Activated effector memory CD4-positive, alpha-beta T cell treated with anti-CD3 and anti-CD28 coated beads, Interleukin-2, amount 50 U/mL, for 16 hours (primary cell): ENCODE measurements at regions not wholly inside any gene's neighbourhood (a gene's known extent, or its start where the extent isn't known, plus 50 kb on each side); places are given as distances from the start of the nearest gene placed in this dataset.

Source experiments
- DNase-seq: peaks from one replicate; pipeline ENCODE4 v3.0.0-alpha.2; 2020

DNA sequence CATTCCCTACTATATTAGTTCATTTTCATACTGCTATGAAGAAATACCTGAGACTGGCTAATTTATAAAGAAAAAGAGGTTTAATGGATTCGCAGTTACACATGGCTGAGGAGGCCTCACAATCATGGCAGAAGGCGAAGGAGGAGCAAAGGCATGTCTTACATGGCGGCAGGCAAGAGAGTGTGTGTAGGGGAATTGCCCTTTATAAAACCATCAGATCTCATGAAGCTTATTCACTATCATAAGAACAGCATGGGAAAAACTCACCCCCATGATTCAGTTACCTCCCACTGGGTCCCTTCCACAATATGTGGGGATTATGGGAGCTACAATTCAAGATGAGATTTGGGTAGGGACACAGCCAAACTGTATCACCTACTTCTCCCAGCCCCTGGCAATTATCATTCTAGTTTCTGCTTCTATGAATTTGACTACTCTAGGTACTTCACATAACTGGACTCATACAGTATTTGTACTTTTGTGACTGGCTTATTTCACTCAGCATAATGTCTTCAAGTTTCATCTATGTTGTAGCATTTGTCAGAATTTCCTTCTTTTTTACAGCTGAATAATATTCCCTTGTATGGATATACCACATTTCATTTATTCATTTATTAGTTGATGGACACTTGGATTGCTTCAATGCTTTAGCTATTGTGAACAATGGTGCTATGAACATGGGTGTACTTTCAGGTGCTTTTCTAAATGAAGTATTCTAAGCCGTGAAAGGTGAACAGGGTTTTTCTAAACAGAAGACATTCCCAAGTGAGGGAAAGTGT is 219.5 kb upstream of the NUDT4 start:
- no peak for DNase-seq

DNA sequence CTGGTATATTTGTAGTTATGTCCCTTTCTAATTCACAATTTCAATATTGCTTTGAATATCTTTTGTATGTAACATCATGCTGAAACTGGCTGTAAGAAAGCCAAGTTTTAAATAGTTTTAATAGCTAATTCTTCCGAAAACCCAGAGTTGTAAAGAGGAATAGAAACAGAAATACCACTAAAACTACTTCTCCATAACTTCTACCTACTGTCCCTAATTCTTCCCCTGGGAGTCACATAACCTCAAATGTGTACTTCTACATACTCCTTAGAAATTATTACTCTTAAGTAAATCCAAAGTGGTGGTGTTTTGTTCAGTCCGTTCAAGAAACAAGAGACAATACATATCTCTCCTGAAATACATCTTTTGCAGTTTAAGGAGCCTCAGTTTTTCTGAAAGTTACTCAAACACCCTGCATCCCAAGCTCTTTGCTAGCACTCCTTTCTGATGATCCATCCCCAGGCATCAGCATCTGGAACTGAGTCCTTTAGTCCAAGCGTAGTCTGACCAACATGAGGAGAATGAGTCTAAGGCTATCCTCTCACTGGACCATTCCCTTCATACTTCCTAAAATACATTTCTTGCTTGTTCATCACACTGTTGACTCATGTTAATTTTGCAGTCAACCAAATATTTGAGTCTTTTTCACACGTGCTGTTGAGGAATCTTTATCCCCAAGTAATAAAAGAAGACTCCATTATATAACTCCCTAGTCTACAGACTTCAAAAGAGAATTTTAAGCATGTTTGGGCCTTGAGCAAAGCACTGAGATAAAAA is 214.3 kb upstream of the NUDT4 start:
- DNase-seq, result no peak

DNA sequence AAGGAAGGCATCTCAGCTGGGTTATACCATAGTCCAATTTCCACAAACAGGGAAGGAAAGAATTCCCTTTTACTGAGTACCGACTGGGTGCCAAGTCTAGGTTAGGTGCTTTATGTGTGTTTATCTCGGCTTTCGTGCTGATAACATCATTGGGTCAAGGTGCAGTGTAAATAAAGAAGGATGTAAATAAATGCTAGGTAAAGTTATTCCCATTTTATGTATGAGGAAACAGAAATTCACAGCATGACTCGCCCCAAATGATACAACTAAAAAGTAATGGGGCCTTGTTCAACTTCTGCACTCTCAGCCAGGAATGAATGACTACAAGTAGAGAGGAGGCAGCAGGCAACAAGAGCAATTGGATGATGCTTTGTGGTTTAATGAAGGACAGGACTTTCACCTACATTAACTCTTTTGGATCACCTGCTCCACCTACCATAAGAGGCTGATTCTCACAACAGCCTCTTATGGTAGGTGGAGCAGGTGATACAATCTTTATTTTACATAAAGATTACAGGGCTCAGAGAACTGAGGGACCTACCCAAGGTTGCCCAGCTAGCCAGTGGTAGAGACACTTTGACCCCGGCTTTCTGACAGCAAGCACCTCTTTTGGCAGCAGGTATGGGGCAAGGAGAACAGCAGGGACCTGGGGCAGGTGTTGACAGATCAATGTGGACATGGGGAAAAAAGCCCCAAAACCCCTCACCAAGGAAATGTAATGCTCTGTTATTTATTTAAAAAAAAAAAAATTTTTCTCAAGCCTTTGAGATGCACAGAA is 213.4 kb upstream of the NUDT4 start:
- no peak for DNase-seq

DNA sequence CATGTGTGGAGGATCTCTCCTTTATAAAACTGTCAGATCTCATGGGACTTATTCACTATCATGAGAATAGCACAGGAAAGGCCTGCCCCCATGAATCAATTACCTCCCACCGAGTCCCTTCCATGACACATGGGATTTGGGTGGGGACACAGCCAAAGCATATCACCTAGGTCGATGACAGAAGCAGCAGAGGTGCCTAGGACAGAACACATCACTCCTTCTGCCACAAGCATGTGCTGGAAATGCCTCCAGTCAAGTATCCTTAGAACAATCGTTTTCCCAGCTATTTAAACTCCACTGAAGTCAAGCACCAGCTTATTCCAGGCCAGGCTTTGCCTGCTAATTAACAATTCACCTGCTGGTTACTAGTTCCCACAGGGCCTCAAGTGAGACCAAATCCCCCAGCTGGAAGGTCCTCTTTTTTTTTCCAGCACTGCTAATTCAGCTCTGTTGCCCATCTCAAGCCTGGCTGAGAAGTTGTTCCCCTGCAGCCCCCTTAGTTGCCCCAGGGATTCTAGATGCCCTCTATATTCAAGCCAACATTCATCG is 212.3 kb upstream of the NUDT4 start:
- no peak for DNase-seq

DNA sequence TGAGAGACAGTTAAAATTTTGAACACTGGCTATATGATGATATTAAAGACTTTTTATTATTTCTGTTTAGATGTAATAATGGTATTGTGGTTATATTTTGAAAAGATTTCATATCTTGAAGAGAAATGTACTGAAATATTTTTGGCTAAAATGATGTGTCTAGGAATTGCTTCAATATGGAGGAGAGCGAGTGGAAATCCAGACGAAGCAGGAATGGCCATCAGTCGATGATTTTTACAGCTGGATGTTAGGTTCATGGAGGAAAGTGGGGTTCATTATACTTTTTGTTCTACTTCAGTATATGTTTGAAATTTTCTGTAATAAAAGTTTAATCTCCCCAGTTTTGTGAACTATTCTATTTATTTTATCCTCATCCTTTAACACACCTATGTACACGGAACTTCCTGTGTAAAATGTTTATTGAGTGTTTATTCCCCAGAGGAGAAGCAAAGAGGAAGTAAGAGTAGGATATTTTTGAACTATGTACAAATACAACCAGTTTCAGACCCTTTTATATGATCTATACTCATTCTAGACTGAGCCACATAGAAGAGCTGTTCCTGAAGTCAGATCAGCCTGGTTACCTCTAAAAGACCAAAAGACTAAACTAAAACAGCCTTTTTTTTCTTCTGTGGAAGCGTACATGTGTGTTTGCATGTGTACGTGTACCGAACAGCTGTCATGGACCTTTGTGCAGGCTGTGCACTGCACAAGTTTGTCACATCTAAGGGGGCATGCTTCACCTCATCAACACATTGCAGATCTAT is 211.0 kb upstream of the NUDT4 start:
- no peak for DNase-seq

DNA sequence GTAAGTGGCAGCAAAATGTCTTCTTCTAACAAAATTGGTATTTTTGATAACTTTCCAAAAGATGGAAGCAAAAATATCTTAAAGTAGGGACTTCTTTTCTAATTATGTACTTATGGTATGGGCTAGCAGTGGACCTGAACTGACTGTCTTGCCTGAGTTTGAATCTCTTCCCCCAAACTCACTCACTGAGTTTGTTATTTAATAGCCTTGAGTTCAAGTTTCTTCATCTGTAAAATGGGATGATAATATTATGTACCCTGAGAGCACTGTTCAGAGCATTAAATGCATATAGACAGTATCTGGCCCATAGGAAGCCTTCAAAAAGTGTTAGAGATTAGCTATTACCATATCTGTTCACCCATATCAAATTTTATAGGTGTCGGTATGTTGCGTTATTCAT is 210.4 kb upstream of the NUDT4 start:
- DNase-seq, result no peak

DNA sequence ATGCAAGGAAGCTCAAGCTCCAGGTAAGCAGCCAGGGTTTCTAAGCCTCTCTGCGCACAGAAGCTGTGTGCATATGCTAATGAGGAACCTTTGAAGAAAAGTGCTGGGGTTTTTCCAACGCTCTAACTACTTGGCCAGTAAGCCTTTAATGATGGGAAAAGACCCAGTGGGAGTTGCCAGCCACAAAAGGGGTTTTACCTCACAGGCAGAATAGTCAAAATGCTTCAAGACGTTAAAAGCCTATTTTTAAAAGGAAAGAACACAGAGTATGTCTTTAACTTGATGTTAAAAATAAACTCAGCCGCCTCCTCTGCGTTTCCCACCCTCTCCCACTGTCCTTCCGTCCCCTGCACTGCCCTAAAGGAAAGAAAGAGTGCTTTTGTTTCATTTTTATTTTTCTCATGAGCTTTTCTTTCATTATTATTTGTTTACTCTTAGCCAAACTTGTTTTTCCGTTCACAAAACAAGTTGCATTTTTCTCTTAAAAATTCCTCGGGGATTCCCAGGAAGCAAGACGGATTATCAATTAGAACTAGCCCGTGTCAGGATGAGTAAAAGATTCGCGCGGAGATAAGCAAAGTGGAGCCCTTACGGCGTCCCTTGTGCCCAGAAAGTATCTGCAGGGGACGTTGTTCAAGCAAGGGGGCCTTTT is 209.8 kb upstream of the NUDT4 start:
- DNase-seq, result peak; percentile 65

DNA sequence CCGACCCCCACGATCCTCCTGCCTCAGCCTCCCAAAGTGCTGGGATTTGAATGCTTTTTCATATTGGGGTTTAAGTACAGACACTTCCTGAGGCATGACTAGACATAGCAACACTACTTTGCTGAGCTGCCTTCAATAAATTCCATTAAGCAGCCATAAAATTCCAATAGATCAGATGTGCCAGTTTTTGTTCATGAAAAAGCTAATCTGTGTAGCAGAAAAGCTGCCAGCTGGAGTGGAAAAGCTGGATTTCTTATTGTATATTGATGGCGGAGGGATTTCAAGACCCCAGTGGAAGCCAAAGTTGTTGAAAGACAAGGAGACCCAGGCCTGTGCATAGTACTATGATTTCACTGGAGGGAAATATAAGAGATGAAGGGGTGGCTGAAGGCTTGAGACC is 209.0 kb upstream of the NUDT4 start:
- DNase-seq, result no peak

DNA sequence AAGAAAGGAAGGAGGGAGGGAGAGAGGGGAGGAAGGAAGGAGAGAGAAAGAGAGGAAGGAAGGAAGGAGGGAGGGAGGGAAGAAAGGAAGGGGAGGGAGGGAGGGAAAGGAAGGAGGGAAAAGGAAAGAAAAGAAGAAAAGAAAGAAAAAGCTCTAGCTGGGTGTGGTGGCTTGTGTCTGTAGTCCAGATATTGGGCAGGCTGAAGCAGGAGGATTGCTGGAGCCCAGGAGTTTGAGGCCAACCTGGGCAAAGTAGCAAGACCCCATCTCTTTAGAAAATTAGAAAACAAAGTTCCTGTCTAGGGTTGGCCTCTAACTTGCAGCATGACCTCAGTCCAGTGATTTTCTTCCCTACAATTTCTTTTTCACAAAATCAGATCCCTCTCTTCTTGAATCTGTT is 208.2 kb upstream of the NUDT4 start:
- DNase-seq, result no peak

DNA sequence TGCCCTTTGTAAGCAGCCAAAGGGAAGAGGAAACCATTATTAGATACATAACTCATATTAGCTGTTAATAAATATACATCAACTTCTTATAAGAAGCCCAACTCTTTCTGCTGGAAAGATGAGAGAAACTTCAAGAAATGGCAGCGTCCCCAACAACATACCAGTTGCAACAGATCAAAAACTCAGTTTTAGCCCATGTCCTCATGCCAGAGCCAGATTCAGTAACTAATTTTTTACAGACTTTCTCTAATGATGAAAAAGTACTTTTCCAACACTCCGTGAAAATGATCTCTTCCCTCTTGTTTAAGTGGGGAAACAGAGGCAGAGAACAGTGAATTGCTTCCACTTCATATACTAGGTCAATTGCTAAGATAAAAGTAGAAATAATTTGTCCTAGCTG is 206.8 kb upstream of the NUDT4 start:
- DNase-seq, result no peak

DNA sequence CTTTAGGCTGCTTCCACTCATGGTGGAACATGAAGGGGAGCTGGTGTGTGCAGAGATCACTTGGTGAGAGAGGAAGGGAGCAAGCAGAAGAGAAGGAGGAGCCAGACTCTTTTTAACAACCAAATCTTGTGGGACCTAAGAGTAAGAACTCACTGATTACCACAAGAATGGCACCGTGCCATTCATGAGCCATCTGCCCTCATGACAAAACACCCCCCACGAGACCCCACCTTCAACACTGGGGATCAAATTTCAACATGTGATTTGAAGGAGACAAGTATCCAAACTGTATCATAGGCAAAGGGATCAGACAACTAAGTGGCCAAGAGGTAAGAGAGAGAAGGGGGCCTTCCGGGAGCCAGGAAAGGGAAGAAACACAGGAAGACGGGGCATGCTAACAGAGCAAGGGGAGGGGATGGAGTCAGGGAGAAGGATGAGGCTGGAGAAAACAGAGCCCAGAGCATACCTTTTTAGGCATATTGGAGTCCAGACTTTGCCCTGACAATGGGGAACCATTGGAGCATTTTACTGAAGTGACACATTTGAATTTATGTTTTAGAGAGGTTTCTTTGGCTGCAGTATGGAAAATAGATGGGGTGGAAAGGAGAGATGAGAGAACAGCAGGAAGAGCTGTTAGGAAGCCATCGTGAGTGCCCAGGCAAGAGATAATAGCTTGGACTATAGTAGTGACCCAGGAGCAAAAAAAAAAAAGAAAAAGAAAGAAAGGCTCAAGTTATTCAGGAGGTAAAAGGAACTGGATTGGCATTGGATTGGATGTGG is 204.4 kb upstream of the NUDT4 start:
- DNase-seq, result no peak

DNA sequence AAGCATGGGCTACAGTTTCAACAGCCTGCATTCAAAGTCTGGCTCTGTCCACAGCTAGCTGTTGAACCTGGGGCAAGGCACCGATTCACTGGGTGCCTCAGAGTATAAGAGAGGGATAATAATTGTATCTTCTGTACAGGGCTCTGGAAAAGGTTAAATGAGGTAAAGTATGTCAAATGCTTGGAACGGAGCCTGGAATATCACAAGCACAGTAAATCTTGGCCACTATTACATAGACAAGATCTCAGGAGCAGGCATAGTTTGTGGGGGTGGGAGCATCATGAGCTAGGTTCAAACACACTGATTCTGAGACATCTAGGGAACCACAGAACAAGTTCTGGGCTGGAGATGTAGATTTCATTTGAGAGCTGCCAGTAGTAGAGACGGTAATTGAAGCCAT is 203.7 kb upstream of the NUDT4 start:
- no peak for DNase-seq

DNA sequence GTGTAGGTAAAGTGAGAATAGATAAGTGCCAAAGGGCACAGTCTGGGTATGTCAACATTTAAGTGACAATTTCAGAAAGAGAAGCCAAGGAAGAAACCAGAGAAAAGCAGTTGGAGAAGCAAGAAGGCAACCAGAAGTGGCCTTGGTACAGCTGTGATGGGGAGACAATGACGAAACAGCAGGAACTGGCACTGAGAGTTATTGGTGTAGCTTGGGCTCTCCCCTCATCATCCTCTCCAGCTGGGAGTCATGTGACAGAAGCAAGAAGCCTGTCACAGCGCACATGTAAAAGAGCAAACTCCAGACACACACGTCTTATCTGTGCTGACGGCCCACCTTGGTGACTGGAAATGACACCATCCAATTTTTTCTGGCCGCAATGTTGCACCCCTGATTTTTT is 203.3 kb upstream of the NUDT4 start:
- no peak for DNase-seq

DNA sequence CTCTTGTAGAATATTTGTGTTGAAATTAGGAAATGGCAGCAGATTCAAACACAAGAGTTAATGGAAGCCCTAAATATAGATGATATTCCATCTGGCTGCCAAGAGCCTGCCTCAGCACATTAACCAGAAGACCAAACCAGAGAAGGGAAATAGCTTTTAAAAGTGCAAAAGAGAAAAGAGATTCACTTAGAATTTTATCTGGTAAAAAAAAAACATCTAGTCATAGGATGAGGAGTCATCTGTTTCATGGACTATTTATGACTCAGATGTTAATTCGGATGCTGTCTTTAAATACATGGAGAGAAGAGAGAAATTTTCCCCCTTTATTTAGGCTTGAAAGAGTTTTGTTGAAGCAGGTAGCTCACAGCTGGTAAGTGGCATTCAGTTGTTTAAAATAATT is 201.6 kb upstream of the NUDT4 start:
- no peak for DNase-seq

DNA sequence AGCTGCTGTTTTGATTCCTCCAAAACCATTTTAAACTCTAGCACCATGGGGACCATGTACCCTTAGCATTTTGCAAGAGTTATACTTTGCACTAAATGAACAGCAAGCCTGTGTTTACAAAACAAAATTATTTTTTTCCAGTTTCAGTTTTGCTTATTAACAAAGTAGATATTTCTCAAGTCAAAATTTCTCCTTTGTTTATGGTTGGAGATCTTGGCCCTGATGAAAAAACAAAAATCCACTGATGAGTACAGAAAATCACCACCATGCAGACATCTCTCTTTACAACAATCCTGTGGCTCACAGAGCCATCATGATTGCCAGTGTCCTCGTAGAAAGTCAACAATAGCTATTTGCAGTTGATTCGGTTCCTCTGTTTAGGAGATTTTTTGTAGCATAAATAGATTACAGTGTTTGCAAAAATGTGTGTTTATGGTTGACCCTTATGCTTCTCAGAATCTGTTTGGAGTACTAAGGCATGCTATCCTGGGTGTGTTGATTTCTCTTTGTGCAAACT is 201.1 kb upstream of the NUDT4 start:
- DNase-seq, result no peak

DNA sequence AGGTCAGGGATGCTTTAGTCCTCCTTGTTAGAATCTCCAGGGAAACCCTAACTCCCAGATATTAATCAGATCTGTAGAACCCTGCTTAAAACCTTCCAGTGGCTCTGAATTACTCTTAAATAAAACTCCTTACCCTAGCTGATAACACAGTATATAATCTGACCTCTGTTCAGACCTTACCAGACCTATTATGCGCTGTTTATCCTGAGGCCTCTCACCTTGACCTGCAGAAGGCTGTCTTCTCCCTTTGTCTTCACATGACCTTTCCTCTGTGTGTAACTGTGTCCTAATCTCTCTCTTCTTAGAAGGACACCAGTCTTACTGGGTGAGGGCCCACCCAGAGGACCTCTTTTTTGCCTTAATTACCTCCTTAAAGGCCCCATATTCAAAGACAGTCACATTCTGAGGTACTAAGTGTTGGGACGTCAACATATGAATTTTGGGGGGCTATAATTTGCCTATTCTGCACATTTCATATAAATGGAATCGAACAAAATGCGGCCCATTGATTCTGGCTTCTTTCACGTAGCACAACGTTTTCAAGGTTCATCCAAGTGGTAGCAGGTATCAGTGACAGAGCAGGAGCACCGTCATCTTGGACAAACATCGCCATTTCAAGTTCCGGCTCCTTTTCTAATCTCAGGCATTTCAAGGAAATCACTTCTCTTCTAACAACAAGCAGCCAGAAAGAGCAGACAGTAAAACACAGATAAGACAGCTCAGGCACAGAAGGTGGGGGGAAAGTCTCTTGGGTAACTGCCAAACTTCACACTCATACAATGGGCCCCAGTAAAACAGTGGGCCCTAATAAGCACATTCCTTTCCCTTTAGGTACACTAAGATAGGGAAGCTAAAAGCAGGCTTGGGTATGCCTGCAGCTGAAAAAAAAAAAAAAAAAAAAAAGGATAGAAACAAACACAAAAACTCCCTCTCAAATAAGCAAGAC is 200.2 kb upstream of the NUDT4 start:
- no peak for DNase-seq

DNA sequence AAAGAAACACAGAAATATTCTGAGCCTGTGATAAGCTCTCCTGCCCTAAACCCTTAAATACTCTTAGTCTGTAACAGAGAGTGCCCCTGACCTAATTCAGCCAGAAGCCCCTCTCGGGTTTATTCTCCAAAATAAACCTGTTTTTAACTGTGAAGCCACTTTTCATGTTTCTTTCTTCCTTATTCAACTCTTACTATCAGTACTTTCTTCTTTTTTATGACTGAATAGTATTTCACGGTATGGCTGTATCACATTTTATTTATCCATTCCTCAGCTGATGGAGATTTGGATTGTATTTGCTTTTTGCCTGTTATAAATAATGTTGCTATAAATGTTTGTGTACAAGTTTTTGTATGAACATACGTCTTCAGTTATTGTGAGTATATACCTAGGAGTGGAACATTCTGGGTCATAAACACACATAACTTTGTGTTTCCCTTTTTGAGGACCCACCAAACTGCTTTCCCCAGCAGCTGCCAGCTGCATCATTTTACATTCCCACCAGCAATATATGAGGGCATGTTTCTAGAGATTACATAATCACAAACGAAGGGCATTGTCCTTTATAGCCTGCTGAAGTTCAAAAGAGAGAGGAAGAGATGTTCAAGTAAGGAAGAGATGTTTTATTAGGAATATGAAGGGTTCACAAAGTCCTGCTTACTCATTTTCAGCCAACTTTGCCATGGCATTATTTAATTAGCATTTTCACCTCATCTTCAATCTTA is 199.4 kb upstream of the NUDT4 start:
- DNase-seq, result no peak

DNA sequence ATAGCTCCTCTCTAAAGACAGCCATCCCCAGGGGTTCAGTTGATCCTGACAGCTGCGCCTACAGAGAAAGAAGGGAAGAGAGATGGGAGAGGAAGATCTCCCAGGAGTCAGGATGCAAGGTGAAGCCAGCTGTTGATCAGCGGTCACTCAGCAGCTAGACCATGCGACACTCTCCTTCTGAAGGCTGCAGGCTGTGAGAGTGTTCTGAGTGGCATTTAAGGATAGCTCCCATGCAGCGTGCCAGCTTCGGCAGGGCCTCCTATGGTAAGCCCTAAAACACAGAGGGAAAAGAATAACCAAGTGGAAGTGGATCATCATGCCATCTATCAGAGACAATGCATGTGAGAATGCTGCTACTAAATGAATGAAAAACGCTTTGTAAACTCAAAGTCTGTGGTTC is 197.9 kb upstream of the NUDT4 start:
- DNase-seq, result no peak

DNA sequence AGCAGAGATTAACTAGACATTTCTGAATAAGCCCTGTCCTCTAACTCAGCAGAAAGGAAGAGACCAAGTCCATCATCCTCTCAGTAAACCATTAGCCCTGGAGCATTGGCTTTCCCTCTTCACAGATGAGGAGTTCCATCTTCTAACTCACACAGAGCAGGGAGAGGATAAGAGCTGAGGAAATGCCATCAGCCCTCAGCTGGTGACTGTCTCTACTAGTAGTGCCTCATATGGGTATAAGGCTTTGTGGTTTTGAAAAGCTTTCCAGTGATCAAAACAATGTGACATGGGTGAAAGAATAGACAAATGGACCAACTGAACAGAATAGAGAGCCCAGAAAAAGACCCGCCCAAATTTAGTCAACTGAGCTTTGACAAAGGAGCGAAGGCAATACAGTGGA is 197.2 kb upstream of the NUDT4 start:
- no peak for DNase-seq
